ENCODE measurements at regions not wholly inside any gene's neighbourhood (a gene's known extent, or its start where the extent isn't known, plus 50 kb on each side); places are given as distances from the start of the nearest gene placed in this dataset.

DNA sequence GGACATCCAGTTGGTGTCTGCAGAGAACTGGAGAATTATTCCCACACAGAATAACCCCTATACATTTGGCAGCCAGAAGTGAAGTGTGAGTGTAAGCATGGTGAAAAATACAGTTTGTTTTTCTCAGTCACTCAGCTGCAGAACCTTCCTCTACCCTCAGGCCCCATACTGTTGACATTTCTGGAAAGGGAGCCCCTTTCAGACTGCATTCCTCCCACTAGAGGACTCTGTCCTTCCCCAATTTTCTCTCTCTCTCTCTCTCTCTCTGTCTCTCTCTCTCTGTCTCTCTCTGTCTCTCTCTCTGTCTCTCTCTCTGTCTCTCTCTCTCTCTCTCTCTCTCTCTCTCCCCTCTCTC lies 86.8 kb upstream of the STEAP1B start:
- peak; percentile 35 for DNase-seq (ENCODE audit: low spot score)

DNA sequence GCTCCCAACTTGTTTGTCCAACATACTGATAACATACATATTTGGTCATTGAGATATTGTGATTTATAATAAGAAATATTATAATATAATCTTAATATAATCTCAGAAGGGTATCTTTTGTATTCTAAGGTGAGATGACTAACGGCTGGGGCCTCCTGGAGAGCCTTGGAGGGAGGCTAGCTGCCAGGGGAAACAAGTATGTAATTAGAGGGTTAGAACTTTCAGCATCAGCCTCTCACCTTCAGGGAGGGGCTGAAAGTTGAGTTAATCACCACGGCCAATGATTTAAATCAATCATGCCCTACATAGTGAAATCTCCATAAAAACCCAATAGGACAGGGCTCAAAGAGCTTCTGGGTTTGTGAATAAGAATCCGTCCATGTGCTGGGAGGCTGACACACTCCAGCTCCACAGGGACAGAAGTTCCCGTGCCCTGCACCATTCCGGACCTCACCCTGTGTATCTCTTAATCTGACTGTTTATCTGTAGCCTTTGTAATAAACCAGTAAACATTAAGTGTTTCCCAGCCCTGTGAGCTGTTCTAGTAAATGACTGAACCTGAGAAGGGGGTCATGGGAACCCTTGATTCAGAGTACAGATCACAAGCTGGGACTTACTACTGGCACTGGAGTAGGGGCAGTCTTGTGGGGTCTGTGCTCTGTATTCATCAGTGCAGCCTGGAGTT lies 86.3 kb upstream of the STEAP1B start:
- DNase-seq (ENCODE audit: low spot score) = no peak

DNA sequence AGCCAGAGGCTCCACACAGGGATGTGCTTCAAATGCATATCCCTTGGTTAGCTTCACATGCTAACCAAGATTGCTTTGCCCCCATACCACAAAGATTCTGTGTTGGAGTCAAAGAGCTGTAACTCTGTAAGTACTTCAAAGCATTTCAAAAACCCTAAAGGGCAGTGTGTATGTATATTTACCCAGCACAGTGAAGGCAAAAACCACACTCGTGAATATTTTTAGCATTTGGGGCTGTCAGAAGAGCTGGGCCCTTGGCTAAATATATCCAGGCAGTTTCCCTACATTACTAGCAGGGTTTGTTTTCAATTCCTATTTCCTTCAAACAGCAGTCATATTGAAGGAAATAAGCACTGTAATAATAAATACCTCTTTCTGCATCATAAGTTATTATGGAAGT lies 84.2 kb upstream of the STEAP1B start:
- no peak for DNase-seq (ENCODE audit: low spot score)

DNA sequence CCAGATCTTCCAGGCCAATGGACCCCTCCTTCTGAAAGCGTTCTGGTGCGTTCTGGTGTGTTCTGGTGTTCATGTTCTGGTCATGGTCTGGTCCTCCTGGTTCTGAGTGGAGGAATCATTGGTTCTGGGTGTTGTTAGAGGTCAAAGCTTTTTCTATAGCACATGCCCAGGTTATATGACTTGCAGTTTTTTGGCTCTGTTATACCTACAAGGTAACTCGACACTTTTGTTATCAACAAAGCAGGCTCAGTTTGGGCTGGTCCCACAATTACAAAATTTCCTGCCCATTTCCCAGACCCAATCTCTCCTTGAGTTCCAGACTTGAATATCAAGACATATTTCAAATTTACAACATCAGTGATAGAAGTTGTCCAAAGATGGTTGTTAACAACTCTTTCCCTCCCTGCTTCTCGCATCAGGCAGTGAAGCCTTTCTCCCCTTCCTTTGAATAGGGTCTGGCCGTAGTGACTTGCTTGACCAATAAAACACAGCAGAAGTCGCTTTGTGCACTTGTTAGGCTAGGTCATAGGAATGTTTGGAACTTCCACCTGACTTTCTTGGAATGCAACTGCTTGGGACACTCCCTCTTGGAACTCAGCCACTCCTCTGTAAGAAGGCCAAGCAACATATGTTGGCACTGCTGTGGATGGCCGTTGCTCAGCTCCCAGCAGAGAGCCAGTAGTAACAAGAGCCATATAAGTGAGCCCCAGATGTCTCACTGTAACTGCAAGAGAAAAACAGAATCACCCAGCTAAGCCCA lies 83.1 kb upstream of the STEAP1B start:
- DNase-seq (ENCODE audit: low spot score) = peak; percentile 58

DNA sequence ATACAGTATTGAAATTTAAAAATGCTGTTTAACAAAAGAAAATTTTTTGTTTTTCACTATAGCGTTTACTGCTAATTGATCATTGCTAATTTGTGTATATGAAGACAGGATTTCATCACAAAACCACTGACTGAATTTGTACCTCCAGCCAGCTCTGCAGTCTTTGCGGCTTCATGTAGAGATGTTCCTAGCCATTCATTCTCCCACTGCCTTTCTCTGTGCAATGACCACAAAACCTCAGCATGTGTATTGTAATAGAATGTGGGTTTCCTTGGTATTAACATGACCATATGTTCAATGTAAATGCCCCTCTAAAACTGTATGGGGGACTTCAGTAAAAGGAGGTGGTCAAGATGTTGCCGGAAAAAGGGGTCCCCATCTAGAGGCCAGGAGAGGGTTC lies 81.1 kb upstream of the STEAP1B start:
- DNase-seq (ENCODE audit: low spot score) = no peak

DNA sequence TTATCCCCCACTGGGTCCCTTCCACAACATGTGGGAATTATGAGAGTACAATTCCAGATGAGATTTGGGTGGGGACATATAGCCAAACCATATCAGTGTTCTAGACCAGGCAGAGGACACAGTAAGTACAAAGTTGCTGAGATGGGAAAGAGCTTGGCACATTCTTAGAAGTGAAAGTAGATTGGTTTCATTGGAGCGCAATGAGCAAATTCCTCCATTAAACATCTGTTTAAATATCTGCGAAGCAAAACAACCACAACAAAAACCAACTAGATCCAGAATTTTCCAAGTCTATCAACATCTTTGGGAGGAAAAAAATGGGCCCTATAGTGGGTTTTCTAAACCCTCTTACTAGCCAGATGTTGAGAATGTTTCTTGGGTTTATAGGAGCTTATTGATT lies 80.0 kb upstream of the STEAP1B start:
- DNase-seq (ENCODE audit: low spot score) = no peak

DNA sequence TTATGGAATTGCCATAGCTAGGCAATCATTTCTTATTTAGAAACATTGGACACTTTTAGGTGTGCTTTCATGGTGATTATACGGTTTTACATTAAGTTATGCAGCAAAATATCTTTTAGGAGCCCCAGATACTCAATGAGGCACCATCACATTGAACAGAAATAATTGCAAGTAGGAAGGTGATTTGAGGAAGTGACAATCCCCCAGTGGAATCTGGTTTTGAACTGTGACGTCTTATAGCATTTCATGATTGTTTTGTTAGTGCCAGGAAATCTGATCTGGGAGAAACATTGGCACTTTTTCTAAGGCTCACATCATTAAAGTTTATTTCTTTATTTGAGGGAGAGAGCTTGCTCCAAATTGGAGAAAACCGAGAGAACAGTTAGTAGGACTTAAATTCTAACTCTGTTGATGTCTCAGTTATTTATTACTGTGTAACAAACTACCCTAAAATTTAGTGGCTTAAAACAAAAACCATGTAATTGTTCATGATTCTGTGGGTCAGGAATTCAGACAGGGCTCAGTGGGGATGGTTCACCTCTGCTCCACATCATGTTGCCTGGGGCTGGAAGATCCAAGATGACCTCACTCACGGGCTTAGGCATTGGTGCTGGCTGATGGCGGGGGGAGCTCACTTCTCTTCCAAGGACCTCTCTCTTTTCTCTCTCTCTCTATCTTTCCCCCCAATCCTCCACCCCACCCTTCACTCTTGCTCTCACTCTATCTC lies 78.2 kb upstream of the STEAP1B start:
- DNase-seq (ENCODE audit: low spot score) = no peak

DNA sequence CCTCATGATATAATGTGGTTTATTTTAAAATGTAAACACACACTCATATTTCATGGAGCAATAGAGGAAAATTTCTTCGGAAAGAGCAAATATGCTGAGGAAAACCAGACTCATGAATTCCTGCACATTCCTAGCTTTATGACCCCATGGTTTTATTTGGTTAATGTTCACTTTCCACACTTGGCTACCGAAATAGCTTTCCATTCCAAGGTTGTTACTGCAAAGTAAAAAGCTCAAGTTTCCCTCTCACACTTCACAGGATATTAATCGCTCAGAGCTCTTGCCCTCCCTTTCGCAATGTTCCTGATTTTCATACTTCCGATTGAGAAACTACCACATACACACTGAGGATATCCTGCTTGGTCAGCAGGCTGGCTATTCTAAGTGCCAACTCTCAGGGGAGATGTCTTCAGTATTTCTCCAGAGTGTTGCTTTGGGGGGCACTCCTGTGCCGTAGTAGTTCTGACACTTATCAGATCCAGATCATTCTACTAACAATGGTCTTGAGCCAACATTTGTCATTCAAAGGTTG lies 77.5 kb upstream of the STEAP1B start:
- peak; percentile 76 for DNase-seq (ENCODE audit: low spot score)

DNA sequence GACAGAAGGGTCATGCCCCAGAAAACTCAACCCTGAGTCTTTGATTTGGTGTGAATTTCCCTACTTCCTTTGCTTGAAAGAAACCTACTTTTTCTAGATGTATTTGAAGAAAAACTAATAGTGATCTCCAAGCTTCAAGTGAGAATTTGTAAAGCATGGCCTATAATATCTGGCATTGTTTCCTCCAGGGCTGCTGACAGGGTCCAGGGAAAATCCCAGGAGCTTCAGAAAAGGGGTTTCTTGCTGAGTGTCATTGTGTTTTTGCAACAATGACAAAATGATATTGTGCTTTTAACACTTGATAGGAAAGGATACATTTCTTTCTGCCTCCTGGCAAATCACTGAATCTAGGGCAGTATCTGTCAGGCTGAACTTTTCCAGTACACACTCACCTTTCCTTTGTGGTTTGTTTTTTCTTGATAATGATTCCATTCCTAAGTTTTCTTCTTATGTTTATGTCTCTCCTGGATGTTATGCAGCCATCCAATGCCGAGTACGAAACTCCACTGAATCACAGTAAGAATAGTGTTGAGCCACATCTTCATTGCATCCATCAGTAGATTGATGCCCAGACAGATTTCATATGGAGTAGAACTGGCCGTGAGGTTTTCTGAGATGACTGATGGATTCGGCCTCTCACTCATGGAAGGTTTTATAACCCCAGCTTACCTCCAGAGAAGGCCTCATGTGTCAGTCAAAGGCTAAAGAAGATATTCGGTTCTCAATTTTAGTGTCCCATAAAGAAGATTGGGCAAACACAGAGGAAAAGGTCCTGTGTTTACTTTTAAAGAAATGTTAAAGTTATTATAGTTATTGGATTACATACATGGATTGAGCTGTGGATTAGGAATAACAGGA lies 76.9 kb upstream of the STEAP1B start:
- DNase-seq (ENCODE audit: low spot score) = no peak

DNA sequence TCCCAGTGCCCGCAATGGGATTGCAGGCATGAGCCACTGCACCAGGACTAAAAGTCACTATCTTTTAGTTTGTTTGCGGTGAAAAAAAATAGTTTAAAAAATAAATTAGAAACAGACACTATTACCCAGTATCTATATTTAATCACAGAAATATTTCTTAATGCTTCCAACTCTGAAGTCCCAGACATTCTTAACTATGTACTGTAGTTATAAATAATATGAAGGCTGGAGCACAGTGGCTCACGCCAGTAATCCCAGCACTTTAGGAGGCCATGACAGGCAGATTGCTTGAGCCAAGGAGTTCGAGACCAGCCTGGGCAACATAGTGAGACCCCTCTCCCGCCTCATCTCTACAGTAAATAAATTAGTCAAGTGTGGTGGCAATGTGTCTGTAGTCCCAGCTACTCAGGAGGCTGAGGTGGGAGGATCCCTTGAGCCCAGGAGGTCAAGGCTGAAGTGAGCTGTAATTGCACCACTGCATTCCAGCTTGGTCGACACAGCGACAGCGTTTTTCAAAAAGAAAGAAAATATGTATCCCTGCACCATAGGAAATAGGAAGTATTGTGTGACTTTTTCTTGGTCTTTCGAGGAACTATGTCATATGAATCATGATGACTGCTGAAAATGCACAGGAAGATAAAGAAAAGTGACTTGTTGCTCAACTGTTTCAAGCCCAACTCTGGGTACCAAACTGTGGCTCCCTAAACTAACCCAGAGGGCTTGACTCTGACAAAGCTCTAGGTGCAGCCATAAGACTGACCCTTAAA lies 74.9 kb upstream of the STEAP1B start:
- DNase-seq (ENCODE audit: low spot score) = no peak

DNA sequence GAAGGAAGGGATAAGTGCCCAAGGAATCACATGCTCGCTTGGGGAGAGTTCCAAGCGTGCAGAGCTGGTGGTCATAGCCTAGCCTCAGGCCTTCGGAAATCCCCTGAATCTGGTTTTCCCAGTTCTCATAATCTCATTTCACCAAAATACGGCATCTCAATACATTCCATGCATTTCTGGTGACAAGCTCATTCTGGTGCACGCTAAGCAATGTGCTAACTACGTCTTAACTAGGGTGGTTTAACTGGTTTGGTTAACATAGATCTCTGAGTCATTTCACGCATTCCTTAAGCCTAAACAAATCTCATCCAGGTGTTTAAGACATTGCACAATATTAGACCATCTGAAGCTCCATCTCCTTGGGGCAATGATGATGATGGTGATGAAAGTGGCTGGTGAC lies 72.9 kb upstream of the STEAP1B start:
- DNase-seq (ENCODE audit: low spot score) = peak; percentile 63

DNA sequence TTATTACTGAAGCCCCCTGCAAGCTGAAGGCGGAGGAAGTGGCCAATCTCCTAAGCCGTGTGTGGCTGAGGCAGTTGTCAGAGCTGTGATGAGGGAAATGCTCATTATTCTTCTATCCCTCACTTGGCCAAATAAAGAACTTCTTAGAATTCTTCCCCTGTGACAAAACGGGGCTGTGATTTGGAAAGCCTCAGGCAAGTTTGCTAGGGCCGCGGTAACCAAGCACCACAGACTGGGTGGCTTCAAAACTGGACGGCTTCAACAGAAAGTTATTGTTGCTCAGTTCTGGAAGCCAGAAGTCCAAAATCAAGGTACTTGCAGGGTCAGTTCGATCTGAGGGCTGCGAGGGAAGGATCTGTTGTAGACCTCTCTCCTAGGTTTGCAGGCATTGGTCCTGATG lies 72.3 kb upstream of the STEAP1B start:
- peak; percentile 69 for DNase-seq (ENCODE audit: low spot score)

DNA sequence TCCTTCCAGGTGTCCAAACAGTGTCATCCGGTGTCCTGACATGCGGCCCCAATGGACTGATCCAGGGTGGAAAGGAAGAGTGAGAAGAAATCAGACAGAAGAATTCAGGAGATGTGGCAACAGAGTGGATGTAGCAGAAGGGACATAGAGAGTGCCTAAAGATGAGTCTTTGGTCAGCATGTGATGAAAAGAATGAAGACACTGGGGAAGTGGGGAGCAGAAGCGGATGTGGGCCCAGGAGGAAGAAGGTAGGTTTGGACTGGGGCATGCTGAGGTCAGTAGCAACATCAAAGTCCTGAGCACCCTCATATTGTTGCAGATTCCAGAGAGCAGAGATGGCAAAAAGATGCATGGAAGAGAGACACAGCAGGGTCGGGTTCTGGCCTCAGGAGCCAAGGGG lies 71.8 kb upstream of the STEAP1B start:
- DNase-seq (ENCODE audit: low spot score) = no peak

DNA sequence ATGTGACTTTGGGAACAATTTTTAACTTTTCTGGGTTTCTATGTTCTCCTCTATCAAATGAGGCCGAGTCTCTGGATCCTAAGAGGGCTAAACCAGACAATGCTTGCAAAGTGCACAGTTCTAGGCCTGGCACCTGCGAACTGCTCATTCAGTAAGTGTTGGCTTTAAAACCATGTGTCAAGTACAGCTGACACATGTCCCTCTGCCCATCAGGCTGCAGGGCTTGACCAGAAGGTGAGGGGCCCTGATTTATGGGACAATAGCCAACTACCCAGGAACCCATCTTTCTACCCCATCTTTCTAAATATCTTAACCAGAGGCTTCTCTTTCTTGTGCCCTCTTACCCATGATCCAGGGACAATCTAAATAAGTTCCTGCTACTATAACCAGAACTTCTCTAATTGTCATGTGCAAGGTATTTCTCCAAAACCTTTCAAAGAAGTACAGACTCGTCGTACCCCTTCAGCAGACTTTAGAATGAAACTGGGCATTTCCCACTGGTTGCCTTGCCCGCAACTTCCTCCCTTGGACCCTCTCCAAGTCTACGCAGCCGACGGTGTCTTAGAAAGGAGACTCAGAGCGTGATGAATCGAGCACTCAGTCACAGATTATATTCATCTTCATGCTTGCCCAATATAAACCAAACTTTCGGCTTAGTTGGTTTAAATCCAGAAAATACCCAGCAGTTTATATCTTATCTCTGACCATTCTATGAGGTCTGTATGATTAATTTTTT lies 69.8 kb upstream of the STEAP1B start:
- DNase-seq (ENCODE audit: low spot score) = no peak

DNA sequence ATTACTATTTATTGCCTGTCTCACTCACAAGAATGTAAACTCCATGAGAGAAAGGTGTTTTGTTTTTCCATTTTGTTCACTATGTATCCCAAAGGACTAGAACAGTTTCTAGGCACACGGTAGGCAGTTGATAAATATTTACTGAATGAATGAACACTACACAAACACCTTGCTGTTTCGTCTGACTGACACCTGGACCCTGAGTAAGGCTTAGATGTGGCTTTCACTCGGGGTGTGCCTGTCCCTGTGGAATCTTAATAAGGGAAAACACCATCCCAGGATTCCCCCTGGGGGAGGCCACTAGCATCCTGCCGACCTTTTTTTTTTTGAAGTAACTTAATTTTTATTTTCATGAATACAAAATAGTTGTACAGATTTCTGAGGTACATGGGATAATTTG lies 66.6 kb upstream of the STEAP1B start:
- DNase-seq (ENCODE audit: low spot score) = no peak

DNA sequence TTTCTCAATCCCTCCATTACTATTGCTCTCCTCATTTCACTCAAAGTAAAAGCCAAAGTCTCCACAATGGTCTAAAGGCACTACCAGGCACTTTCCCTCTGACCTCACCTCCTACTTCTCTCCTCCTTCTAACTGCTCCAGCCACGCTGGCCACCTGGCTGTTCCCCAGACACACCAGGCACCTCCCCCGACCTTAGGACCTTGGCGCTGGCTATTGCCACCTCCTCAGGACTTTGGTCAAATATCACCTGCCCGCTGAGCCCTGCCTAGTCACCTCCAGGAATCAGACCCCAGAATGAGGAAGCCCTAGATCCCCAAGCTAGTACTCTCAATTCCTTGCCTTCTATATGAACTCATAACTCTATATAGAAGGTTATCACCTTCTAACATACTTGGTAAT lies 66.2 kb upstream of the STEAP1B start:
- no peak for DNase-seq (ENCODE audit: low spot score)

DNA sequence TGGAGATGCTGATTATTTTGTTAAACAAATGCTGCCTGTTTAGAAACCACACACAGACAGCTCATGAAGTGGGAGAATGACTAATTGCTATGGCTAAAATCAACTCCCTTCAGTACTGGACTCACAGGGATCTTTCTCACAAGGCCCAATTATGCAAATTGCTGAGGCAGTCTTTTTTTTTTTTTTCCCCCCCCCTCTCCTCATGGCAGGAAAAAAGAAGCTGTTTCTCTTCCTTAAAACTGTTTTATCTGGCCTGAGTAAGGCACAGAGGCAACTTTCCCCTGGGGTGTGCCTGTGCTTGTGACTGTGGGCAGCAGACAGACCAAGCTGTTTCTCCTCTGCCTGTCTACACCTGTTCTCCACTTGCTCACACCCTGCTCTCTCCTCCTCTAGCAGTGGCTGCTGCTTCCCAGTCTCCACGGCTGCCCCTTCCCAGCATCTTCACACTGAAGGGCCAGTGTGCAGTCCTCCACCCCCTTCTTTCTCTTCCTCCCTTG lies 65.4 kb upstream of the STEAP1B start:
- DNase-seq (ENCODE audit: low spot score) = peak; percentile 56

DNA sequence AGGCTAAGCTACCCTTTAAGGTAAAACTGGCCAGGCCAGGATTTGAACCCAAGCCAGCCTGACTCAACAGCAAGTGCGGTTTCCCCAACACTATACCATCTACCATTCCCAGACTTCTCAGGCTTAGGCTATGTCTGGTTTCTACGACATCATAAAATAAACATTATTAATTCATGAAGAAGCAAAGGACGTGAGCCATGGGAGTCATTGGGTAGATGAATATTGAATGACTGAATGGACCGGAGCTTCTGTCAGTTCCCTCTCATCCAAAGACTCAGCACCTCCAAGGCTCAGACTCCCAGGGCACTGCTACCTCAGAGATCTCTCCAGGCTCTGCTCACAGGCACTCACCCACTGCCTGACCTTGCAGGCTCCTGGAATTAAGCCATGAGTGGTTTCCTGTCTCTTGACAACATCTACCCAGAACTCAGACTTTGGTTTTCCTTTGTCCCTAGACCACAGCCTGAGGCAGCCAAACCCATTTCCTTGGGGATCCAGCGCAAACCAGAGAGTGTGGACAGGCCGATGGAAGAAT lies 64.6 kb upstream of the STEAP1B start:
- peak; percentile 75 for DNase-seq (ENCODE audit: low spot score)

DNA sequence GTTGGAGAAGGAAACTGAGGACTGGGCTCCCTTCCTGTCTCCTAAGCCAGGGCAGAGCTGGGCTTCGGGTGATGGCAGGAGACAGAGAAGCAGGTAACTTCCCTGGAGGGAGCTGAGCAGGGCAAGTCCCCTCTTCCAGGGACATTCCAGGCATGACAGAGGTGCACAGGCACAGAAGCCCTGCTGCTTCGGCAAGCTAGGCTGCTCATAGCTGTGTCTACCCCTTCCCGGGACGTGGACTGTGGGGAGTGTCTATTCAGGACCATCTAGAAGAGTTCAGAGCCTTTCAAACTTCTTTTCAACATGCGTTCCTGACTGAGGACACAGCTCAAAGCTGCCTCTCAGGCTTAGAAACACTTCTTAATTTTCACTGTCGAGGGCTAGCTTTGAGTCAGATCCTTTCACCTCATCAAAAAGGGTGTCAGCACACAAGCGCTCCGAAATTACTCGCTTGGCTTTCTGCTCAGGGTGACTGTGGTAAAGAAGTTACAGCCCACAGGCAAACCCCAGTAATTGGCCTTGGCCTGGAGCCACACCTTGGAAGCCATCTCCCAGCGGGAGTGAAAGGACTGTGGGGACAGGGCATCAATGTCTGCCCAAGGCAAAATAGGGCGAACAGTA lies 63.7 kb upstream of the STEAP1B start:
- DNase-seq (ENCODE audit: low spot score) = no peak
